Coronary artery (tissue), 2 donors: ENCODE measurements at regions not wholly inside any gene's neighbourhood (a gene's known extent, or its start where the extent isn't known, plus 50 kb on each side); places are given as distances from the start of the nearest gene placed in this dataset.
A peak's percentile ranks its signal among the peaks of the same experiment; 100 is the strongest.

Source experiments
- DNase-seq: peaks from one replicate; pipeline ENCODE4 v3.0.0-alpha.2; 2017; ENCODE audit warnings: low spot score
- H3K27ac ChIP-seq, 2 donors: fragments of 200-600 bp; sonication (generic); one replicate each; pipeline ENCODE4 v1.5.1; 2016 to 2019
- H3K4me3 ChIP-seq: fragments of 200-600 bp; sonication (generic); 2 replicates; pipeline ENCODE4 v1.5.1; 2016; ENCODE audit warnings: mild to moderate bottlenecking, moderate library complexity
- CTCF ChIP-seq: fragments of 200-600 bp; sonication (generic); IDR thresholded peaks from one replicate; pipeline ENCODE4 v1.5.1; 2019; ENCODE audit warnings: antibody characterized with exemption

- H3K27ac ChIP-seq, result no peak overlapping the region
- TF ChIP-seq CTCF, result no peak
- H3K4me3 ChIP-seq, result no peak overlapping the region
- no peak for DNase-seq
Measured at GRCh38 chr2:105611811-105612424, 132.8 kb upstream of the NCK2 start.

- no peak for TF ChIP-seq CTCF
- no peak for DNase-seq
- Histone ChIP-seq H3K4me3 (no peak overlapping the region), H3K27ac (no peak overlapping the region)
Measured at GRCh38 chr2:105611333-105611637, 133.4 kb upstream of the NCK2 start.

- DNase-seq, result no peak
- no peak for TF ChIP-seq CTCF
- no peak overlapping the region for H3K27ac ChIP-seq
- no peak overlapping the region for H3K4me3 ChIP-seq
Measured at GRCh38 chr2:105610576-105611332, 134.0 kb upstream of the NCK2 start.

GRCh38 chr2:105609746-105610402 lies 134.8 kb upstream of the NCK2 start:
- H3K27ac ChIP-seq, result no peak overlapping the region
- no peak for DNase-seq
- no peak overlapping the region for H3K4me3 ChIP-seq

GRCh38 chr2:105607920-105608504 lies 136.7 kb upstream of the NCK2 start:
- H3K4me3 ChIP-seq, result no peak overlapping the region
- no peak overlapping the region for H3K27ac ChIP-seq
- DNase-seq, result no peak
- TF ChIP-seq CTCF, result no peak

More at GRCh38 chr2:105609746-105610402, 134.8 kb upstream of the NCK2 start:
- TF ChIP-seq CTCF, result no peak

GRCh38 chr2:105606081-105606480 lies 138.6 kb upstream of the NCK2 start:
- Histone ChIP-seq H3K27ac (peak overlapping the region; percentile 68 to 72), H3K4me3 (no peak overlapping the region)
- no peak for DNase-seq
- TF ChIP-seq CTCF, result no peak
